Stimulated activated CD4-positive, alpha-beta T cell treated with anti-CD3 and anti-CD28 coated beads, Interleukin-4, amount 100 ng/mL, for 48 hours (primary cell): ENCODE measurements at regions not wholly inside any gene's neighbourhood (a gene's known extent, or its start where the extent isn't known, plus 50 kb on each side); places are given as distances from the start of the nearest gene placed in this dataset.
"Not testable (repeated sequence)": the region's sequence is repeated elsewhere in the genome, so short reads cannot be mapped to it uniquely, and the experiment has no call there.

Experiments used
- DNase-seq, 2 donors: peaks; one replicate each; pipeline ENCODE4 v3.0.0-alpha.2; 2020; ENCODE audit warnings: low read depth in 2 of 2

DNA sequence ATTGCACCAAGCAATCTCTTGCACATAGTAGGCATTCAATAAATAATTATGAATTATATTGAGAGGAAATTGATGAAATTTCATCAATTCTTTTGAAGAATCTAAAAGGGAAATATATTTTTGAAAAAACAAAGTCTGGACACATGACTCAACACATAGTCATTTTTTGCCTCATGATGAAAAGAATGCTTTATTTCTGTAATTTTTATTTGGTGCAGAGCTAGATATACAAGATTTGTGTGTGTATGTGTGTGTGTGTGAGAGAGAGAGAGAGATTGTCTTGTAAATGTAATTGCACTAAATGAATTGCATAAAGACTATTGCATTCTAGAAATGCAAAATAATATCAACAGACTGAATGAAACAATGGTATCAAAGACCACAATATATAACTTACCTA is 206.2 kb upstream of the C1orf87 start:
- DNase-seq = no peak

DNA sequence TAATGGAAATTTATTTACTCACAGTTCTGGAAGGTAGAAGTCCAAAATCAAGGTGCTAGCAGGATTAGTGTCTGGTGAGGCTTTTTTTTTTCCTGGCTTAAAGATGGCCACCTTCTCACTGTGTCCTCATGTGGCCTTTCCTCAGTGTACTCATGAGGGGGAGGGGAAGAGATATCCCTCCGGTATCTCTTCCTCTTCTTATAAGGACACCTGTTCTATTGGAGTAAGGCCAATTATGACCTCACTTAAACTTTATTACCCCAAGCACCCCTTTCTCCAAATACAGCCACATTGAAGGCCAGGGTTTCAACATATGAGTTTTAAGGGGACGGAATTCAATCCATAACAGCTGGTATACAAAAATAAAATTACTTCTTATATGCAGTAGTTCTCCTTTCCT is 203.7 kb upstream of the C1orf87 start:
- DNase-seq = no peak

DNA sequence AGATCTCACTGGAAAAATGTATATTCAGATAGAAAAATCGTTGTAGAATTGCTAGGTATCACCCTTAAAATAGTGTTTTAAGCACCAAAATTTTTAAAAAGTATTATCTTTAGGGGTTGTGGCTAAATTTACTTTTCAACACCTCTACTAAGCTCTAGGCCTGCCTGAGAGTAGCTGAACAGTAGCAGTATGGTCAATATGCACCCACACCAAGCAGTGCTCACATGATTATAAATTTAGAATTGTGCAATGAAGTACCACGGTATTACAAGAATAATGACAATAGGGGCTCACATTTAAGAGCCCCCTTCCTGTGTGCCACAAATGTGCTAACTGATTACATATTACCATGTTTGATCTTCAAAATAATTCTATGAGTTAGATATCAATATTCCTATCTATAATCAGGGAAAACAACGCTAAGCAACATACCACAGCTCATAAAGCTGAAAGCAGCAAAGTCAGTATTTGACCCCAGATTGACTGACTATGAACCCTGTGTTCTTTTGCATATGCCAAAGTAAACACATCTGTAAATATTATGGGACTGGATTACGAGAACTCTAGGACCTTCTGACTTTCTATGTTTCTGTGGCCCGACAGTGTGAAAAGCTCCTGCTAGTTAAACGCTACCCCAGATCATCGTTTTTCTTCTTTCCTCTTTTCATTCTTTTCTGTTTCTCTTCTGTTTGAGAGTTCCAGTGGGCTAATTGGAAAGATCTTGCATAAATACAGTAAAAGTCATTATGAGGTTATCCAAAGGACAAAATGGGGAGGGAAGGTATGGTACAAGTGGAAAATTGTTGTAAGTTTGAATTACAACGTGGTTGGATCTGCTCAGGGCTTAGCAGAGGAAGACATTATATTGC is 201.1 kb upstream of the C1orf87 start:
- no peak for DNase-seq

DNA sequence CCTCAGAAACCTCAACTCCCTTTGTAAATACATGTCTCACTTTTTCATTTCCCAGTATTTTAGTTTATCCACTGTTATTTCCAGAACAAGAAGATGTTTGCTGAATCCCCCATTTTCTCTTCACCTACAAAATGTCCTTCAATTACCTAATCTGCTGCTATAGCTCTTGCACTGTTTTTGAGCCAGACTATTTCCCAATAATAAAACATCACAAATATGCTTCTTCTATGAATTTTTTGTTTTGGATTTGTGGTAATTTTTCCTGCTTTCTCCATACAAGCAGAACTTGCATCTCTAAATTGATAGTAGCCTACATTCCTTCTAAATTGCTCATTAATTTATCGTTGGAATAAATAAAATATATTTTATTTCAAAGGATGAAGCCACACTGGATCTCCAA is 199.6 kb upstream of the C1orf87 start:
- DNase-seq = no peak

DNA sequence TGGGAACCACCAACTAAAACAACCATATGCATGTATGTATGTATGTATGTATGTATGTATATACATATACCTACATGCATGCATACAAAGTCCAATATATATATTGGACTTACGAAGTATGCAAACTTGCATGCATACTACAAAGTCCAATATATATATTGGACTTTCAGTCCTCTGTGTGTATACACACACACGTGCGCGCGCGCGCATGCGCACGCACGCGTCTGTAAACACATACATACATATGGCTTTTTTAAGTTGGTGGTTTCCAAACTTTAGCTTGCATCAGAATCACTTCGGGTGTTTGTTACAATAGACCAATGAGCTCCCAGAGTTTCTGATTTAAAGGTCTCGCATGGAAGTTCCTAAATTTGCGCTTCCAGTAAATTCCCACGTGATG is 197.5 kb upstream of the C1orf87 start:
- no peak for DNase-seq

DNA sequence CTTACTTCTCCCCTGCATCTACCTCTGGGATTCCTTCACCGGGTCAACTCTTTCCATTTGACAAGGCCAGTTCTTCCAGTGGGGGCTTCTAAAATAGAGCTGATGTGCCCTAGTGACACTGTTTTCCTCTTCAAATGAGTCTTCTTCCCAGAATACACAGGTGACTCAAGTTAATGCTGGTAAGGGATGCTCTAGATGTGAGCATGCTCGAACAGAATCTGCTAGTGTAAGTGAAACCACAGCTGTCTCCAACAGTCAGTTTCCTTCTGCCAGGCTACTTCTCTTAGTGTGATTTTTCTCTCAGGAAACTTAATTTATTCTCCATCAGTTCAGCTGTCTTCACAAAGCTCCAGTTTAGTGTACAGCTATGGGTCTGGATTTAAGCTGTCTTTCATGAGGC is 194.9 kb upstream of the C1orf87 start:
- no peak for DNase-seq

DNA sequence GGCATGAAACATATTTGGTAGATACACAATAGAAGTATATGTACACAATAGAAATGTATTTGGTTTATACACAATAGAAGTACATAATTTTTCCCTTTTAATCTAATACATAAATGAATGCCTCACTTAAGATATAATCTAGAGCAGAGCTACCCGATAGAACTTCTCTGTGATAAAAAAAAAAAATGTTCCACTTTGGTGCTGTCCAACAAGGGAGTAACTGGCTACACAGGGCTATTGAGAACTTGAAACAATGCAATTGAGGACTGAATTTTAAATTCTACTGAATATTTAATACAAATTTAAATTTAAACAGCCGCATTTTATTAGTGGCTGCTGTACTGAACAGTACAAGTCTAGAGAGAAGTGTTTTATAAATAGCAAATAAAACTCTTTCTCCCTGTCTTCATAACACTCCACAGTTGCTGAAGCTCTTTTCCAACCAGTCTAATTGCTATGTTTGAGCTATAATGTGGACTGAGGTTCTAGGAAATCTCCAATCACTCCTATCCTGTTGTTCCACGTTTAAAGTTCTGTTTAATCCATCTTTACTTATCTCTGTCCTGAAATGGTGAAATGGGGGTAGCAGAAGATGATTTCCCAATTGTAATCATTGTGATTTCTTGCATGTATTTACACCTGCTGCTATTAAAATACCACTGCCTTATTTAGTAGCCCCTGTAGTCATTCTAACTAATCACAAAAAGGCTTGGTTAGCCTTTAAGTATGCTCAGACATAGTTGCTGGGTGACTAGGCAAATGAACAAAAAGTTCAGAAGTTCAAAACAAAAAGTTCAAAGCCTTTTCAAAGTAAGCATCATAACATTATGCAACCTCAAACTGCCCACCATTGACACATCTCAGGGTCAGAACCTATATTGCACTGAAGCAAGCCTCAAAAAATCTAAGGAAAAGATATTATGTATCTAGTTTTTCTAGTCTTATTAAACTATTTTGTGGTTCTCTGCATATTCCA is 192.3 kb upstream of the C1orf87 start:
- no peak for DNase-seq

DNA sequence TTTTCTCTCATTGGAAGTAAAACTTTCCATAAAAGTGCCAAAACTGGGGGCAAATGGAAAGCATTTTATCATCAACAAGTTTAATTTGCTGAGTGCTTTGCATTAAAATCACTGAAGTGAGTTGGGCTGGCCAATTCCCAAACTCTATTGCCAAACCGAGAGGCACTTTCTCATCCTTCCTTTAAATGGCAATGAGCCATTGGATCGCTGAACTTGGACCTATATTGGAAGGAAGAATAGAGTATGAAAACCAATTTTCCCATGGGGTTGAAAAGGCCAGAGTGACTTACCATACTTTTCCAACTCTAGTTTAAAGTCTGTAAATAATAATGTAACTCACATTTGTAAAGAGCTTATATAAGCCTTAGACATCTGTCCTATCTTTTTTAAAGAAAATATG is 189.1 kb upstream of the C1orf87 start:
- no peak for DNase-seq

DNA sequence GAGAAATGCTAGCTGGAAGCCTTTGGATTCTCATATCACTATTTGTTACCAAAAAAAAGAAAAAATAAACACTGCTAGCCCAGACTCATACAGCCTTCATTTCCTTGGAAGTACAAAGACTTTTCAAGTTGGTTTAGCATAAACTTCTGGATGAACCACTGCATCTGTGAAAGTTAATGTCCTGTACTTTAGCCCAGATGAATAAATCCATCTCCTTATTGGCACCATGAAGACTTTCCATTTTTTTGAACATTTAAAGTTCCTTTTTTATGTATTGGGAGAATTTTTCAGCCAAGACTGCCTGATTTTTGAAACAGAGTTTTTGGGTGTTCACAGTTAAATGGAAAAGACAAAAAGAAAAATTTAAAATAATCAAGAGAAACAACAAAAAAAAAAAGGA is 184.0 kb upstream of the C1orf87 start:
- DNase-seq = no peak

DNA sequence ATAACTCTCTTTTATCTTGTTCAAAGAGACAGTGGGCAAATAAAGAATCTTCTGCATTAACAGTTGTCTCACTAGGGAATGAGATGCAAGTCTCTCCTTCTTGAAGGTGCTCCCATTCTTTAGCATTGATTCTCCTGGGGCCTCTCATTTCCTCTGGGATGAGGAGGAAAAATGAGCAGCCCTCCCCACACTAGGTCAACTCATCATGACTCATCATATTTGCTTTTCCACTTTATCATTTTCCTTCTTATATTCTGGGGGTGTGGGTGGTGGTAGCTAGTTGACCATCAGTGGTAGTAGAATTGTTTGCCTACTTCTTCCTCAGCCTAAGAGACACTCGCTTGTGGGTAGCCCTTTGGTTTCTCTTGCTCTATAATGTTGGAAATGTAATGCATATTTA is 182.0 kb upstream of the C1orf87 start:
- DNase-seq = no peak

DNA sequence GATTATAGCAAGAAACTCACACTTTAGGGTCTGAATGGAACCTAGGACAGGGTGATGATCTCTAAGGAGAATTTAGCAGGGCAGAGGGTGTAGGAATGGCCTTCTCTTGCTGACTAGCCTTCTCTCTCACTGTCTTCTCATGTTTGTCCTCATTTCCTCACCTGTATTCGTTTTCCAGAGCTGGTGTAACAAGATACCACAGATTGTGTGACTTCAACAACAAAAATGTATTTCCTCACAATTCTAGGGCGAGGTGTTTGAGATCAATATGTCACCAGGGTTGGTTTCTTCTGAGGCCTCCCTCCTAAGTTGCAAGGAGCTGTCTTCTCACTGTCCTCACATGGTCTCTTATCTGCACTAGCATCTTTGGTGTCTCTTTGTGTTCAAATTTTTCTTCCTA is 177.9 kb upstream of the C1orf87 start:
- no peak for DNase-seq

DNA sequence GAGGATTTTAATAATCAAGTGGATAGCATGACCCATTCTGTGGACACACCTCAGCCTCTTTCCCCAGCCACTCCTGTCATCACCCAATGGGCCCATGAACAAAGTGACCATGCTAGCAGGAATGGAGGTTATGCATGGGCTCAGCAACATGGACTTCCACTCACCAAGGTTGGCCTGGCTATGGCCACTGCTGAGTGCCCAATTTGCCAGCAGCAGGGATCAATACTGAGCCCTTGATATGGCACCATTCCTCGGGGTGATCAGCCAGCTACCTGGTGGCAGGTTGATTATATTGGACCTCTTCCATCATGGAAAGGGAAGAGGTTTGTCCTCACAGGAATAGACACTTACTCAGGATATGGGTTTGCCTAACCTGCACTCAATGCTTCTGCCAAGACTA is 173.9 kb upstream of the C1orf87 start:
- not testable (repeated sequence) for DNase-seq

DNA sequence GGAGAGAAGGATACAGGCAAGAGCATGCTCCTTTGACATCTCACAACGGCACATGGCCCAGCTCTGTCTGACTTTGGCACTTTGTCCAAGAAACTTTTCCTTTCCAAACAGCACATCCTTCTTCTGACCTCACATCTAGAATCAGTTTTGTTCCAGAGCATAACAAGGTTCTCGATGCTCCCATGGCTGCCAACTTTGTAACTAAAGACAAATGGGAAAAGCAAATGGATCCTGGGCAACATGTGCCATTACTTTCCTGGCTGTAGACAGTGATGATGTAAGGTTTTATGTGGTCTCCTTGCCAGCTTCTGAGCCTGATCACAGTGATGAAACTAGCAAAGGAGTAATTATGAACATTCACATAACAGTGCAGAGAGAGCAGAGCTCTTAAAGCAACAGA is 171.8 kb upstream of the C1orf87 start:
- DNase-seq = no peak

DNA sequence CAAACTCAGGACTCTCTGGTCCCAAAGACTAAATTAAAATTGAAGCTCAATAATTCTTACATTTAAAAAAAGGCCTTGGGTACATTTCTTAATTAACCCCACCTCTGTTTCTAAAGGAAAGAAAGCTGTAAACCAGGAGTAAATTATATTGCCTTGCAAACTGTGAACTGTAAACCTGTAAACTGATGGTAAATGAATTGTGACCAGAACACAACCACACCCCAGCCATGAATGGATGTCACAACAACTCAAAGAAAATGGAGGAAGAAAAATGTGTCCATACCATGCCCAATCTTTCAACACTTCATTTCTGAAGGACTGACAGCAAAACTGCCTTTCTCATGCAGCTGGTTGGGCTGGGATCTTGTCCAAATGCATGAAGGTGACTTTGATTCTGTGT is 171.3 kb upstream of the C1orf87 start:
- no peak for DNase-seq

DNA sequence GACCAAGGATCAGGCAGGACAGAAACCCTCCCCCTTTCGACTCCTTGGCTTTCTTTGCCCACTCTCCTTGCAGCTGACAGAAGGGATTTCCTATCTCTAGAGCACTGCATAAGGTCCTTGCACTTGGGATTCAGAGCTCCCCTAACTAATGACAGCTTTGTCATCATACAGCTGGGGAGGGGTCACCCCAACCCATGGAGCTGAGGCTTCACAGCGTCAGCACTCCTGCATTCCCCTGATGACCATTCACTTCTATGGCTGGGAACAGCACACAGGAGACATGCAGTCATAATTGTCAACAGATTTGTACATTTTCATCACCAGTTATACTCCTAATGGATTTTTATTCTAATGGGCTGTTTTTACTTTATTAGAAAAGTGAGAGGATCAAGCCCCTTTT is 161.7 kb upstream of the C1orf87 start:
- no peak for DNase-seq

DNA sequence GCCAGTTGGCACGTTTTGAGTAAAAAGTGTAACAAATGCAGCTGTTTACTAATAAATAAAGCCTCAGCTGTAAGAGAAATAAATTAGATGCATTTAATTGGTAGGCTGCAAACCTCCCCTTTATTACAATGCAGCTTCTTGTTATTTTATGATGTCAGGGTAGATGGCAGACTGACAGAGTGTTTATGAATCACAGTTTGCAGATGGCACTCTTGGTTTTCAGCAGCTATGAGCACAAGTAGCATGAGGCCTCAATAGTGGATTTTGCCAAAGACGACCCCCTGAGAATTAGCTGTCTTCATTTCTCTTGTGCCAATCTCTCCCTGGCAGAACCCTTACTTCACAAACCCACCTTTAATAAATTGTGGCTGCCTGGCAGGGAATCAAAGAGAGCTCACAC is 161.2 kb upstream of the C1orf87 start:
- DNase-seq = no peak

DNA sequence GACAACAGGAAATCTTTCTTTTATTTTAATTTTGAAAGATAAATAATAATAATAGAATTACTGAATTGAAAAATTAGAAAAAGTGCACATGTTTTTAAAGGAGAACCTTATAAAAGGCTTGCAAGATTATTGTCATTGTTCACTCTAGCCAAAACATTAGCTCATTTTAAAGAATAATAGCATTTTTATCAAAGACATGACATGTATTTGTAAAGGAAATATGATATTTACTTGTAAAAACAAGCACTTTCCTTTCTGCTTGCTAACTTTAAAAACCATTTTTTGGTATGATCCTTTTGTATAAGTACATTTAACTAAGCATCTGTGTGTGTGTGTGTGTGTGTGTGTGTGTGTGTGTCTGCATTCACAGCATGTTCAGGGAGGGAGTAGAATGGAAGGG is 156.3 kb upstream of the C1orf87 start:
- no peak for DNase-seq

DNA sequence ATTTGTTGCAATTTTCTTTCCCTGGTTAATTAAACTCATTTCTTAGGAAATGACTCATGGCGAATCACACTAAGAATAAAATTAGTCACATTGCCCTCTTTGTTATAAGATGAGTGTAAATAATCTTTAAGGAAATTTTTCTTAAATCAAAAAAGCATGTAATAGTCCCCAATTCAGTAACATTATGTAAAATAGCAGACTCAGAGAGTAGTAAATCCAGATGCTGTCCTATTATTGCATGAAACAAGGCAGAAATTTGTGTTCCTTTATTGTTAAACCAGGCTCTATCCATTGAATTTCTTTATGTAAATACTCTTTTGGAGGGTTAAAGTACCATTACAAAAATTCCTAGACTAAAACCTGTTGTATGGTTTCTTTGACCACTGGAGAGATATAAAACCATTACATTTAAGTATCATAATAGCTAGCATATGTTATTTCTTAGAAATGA is 154.5 kb upstream of the C1orf87 start:
- no peak for DNase-seq

DNA sequence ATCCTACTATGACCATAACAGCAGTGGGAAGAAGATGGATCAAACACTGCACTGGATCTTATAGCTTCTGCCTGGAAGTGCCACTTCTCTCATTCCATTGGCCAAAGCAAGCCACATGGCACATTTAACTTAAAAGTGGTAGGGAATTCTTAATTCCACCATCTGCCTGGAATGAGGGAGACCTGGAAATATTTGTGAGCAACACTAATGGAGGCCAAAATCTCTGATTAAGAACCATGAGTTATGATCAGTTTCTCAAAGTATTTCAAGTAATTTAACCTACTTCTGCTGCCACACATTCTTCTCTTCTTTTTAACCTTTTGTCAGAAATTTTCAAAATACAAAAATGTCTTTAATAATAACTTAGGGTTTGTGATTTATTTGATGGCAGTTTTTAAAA is 154.0 kb upstream of the C1orf87 start:
- no peak for DNase-seq

DNA sequence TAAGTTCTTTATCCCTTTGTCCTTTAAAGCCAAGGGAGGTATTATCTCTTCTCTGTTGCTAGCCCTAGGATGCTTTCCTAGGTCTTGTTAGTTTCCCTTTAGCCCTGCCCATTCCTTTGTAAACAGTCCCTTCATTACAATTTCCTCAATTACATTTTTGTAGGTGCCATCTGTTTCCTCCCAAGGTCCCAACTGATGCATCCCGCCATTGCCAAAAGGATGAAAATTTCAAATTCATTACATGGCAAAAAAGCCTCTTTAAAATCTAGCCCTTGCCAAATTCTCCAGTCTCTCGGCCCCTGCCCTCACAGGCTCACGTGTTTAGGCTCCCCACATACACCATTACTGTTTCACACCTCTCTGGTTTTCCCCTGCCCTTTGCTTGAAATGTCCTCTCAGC is 151.9 kb upstream of the C1orf87 start:
- DNase-seq = no peak

DNA sequence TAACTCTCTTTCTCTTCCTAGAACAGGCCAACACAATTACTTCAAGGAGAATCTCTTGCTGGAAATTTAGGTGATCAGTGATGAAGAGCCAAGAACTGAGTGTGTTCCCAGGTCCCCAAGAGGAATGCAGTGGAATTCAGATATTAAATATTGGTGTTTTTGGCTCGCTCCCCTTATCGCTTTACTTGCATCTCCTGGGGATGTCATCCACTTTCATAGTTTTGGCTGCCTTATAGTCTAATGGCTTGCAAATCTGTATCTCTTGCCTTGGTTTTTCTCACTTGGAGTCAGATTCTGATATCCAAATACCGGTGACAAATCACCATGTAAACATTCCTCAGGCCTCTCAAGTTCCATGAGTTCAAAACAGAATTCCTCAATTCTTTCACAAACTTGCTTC is 151.0 kb upstream of the C1orf87 start:
- DNase-seq = no peak

DNA sequence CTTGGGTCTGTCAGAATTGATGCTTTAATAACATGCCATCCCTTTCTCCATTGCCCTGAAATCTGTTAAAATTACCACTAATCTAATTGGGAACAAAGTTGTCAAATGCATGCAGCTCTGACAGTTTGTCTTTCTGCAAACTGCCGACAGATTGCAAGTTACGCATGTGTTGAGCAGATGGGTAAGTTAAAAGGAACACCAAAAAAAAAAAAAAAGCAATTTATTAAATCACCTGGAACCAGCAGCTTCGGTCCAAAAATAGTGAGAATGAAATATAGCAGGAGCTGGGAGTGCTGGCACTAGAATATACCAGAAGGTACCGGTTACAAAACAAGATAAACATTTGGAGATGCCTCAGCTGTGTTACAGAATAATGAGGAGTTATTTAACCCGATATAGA is 149.6 kb upstream of the C1orf87 start:
- no peak for DNase-seq
